Nephron progenitor cell (in vitro differentiated cells): ENCODE measurements at regions not wholly inside any gene's neighbourhood (a gene's known extent, or its start where the extent isn't known, plus 50 kb on each side); places are given as distances from the start of the nearest gene placed in this dataset.

Experiments used
- DNase-seq: peaks from one replicate; pipeline ENCODE4 v3.0.0; 2021
- H3K27ac Mint-ChIP-seq: 2 replicates; pipeline ENCODE4 v1.8.0; 2021; ENCODE audit warnings: mild to moderate bottlenecking, moderate library complexity, mixed read lengths
- H3K27me3 Mint-ChIP-seq: 2 replicates; pipeline ENCODE4 v1.8.0; 2021; ENCODE audit warnings: mild to moderate bottlenecking, low read depth, mixed read lengths; ENCODE audit not compliant: poor library complexity
- H3K36me3 Mint-ChIP-seq: 2 replicates; pipeline ENCODE4 v1.8.0; 2021; ENCODE audit warnings: low read depth, mixed read lengths
- H3K4me1 Mint-ChIP-seq: 2 replicates; pipeline ENCODE4 v1.8.0; 2021; ENCODE audit warnings: mixed read lengths
- H3K4me3 Mint-ChIP-seq: 2 replicates; pipeline ENCODE4 v1.8.0; 2021; ENCODE audit warnings: mild to moderate bottlenecking, moderate library complexity, mixed read lengths
- H3K9me3 Mint-ChIP-seq: 2 replicates; pipeline ENCODE4 v1.8.0; 2021; ENCODE audit warnings: mild to moderate bottlenecking, moderate library complexity, mixed read lengths
- CTCF ChIP-seq: fragments of 200-600 bp; sonication (generic); IDR thresholded peaks from 2 replicates; pipeline ENCODE4 v1.5.0; 2021; ENCODE audit warnings: antibody characterized with exemption

DNA sequence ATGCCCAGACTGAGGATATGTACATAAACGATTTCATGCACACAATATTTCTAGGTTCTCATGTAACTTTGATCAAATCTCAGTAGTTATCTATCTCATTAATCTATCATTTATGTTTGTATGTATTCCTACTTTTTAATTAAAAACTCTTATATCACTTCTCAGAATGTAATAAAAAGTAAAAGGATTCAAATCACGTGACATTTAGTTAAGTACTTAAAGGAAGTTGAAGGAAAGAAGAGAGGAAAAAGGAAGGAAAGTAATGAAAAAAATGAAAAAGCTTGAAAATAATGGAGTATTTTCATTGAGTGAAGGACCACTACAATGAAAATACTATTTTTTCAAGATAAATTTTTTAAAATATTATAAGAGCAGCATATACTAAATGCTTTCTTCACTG, 535.3 kb downstream of the PRDM9 start:
- no peak for TF ChIP-seq CTCF
- DNase-seq, result no peak
- no peaks in the 10 kb centered on the region for H3K4me1 Mint-ChIP-seq
- no peak overlapping the region for H3K27ac Mint-ChIP-seq
- H3K27me3 Mint-ChIP-seq, result no peaks in the 10 kb centered on the region
- H3K4me3 Mint-ChIP-seq, result no peak overlapping the region
- H3K9me3 Mint-ChIP-seq, result no peaks in the 10 kb centered on the region
- no peaks in the 10 kb centered on the region for H3K36me3 Mint-ChIP-seq

DNA sequence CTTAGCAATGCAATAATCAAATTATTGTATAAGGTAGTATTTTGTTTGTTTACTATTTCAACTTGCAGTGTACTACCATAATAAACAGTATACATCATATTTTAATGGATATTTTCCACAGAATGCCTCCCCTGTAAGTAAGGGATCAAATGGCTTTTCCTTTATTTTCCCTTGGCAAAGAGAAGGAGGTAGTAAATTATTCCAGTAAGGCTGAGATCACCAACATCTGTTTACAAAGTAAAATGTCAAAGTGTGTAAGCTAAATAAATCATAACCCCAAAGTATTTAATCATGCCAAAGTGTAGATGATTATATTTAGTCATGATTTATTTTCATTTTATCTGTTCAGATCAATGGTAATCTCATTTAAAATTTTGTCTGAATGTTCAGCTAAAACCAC, 537.6 kb downstream of the PRDM9 start:
- DNase-seq, result no peak
- no peak for TF ChIP-seq CTCF
- Mint-ChIP-seq H3K27me3 (no peaks in the 10 kb centered on the region), H3K4me1 (no peaks in the 10 kb centered on the region), H3K4me3 (no peak overlapping the region), H3K27ac (no peak overlapping the region), H3K36me3 (no peaks in the 10 kb centered on the region), H3K9me3 (no peaks in the 10 kb centered on the region)

GRCh38 chr5:24053737-24054136, 546.3 kb downstream of the PRDM9 start:
- Mint-ChIP-seq H3K9me3 (no peaks in the 10 kb centered on the region), H3K27ac (no peak overlapping the region), H3K27me3 (no peaks in the 10 kb centered on the region), H3K4me1 (no peaks in the 10 kb centered on the region), H3K4me3 (no peak overlapping the region), H3K36me3 (no peaks in the 10 kb centered on the region)
- TF ChIP-seq CTCF, result no peak
- DNase-seq, result no peak

DNA sequence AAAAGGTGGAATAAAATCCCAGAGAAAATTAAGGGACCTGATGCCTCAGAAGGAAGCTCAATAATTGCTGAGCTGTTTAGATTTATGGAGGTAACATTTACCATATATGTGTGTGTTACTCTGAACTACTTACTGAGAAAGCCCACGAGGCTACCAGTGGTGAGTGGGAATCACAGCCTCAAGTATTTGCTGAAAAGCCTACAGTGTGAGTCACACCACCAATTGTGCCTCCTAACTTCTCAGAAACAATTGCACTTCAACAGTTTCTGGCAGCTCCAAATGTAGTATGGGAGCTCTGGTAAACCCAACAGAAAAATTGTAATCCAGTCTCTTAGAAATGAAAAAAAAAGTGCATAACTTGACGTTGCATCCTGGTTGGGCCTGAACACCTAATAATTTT, 551.6 kb downstream of the PRDM9 start:
- DNase-seq, result no peak
- TF ChIP-seq CTCF, result no peak
- Mint-ChIP-seq H3K27me3 (no peaks in the 10 kb centered on the region), H3K36me3 (no peaks in the 10 kb centered on the region), H3K4me1 (no peaks in the 10 kb centered on the region), H3K27ac (no peak overlapping the region), H3K4me3 (no peak overlapping the region), H3K9me3 (no peaks in the 10 kb centered on the region)

GRCh38 chr5:24059716-24060115, 552.3 kb downstream of the PRDM9 start:
- no peak for TF ChIP-seq CTCF
- Mint-ChIP-seq H3K4me1 (no peaks in the 10 kb centered on the region), H3K27me3 (no peaks in the 10 kb centered on the region), H3K9me3 (no peaks in the 10 kb centered on the region), H3K36me3 (no peaks in the 10 kb centered on the region), H3K27ac (no peak overlapping the region), H3K4me3 (no peak overlapping the region)
- no peak for DNase-seq

GRCh38 chr5:24065779-24066178, 558.4 kb downstream of the PRDM9 start:
- Mint-ChIP-seq H3K9me3 (no peaks in the 10 kb centered on the region), H3K4me1 (no peaks in the 10 kb centered on the region), H3K27me3 (peaks cover 3% of the 10 kb centered on the region), H3K36me3 (no peaks in the 10 kb centered on the region), H3K4me3 (no peak overlapping the region), H3K27ac (no peak overlapping the region)
- no peak for DNase-seq
- TF ChIP-seq CTCF, result no peak
